HG02943 (cell line): ENCODE measurements at regions not wholly inside any gene's neighbourhood (a gene's known extent, or its start where the extent isn't known, plus 50 kb on each side); places are given as distances from the start of the nearest gene placed in this dataset.
"Not testable (repeated sequence)": the region's sequence is repeated elsewhere in the genome, so short reads cannot be mapped to it uniquely, and the experiment has no call there.

Experiments used
- ATAC-seq: cut with Tn5 transposase; IDR thresholded peaks from one replicate; pipeline ENCODE4 v1.9.1; 2021; ENCODE audit warnings: mild to moderate bottlenecking, low read depth, moderate library complexity; ENCODE audit not compliant: unreplicated experiment

DNA sequence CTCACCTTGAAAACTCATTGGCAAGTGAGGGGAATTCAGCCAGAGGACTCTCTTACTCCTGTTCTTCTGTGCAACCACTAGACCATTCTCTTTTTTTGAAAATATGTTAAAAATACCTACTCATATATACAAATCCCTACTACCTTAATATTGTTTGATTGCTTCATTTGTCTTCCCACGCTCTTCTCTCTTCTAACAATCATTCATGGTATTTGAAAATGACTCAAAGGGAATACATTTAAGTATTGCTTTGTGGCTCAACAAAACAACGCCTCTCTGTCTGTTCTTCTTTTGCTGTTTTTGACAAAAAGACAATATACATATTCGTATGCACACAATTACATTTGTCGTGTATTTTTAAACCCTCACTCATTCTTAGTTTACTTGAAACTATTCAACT is 589.4 kb downstream of the ANKRD50 start:
- ATAC-seq: no peak

DNA sequence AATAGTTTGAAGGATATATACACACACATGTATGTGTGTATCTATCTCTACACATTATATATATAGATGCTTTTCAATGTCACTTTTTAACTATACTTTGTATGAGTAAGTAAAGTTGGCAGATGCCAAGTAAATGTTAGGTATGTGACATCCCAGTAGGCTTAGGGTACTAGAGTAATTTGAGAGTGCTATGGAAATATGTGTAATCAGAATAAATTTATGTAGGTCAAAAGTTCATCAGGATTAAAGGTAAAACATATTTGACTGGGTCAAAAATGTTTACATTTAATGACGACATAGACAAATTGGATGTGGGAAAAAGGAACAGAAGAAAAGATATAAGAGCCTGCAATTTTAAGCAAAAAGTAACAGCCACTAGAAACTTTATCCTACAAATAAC is 588.8 kb downstream of the ANKRD50 start:
- ATAC-seq: no peak

DNA sequence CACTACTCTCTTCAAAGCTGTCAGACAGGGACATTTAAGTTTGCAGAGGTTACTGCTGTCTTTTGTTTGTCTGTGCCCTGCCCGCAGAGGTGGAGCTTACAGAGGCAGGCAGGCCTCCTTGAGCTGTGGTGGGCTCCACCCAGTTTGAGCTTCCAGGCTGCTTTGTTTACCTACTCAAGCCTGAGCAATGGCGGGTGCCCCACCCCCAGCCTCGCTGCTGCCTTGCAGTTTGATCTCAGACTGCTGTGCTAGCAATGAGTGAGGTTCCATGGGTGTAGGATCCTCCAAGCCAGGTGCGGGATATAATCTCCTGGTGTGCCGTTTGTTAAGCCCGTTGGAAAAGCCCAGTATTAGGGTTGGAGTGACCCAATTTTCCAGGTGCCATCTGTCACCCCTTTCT is 581.2 kb downstream of the ANKRD50 start:
- not testable (repeated sequence) for ATAC-seq

DNA sequence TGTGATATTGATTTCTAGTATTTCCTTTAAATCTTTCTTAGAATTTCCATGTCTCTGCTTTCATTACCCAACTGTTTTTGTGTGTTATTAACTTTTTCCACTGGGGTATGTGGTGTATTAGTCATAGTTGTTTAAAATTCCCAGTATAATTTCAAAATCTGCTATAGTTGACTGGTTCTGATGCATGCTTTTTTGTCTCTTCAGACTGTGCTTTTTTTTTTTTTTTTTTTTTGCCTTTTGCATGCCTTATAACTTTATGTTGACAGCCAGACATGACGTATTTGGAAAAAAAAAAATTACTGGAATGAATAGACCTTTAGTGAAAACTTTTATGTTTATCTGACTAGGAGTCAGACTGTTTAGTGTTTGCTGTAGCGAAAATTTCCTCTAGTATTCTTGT is 580.4 kb downstream of the ANKRD50 start:
- no peak for ATAC-seq

DNA sequence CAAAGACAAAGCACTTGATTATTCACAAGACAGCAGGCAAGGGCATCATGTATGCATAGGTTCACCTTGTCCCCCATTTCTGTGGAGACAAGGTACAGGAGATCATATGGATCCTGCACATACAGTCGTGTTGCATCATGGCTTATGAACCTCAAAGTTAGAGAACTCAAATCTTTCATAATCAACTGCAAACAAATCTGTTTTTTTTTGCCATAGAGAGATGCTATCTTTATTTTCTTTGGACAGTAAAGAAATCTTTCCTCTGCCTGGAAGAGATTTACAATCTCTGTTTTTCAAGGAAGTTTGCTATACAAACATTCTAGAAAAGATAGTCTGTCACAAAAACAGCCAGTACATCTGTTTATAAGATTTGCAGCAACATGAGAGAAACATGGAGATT is 578.8 kb downstream of the ANKRD50 start:
- no peak for ATAC-seq

DNA sequence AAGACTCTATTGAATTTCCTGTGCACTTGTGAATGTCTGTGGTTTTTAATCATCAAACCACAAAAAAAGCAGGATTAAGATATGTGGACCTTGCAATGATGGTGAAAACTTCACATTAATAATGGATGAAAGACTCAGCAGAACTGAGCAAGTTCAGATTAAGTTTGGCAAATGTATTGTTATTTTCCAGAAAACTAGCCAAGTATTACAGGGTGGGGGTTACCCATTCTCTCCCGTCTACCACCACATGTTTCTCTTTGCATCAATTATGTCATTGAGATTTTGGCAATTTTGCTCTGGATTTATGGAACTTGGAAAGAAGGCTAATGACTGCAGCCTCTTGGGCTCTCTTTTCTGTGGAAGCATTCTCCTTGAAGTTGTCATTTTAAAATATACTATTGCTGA is 577.1 kb downstream of the ANKRD50 start:
- no peak for ATAC-seq

DNA sequence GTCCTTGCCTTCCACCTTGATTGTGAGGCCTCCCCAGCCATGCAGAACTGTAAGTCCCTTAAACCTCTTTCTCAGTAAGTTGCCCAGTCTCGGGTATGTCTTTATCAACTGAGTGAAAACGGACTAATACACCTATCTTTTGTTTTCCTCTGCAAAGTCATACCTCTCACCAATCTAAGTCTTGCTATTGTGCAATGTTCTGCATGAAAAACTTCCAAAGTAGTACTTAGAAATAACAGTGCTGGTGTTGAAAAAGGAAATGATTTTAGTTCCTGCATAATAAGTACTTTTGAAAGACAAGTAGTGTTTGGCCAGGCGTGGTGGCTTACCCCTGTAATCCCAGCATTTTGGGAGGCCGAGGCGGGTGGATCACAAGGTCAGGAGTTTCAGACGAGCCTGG is 573.5 kb downstream of the ANKRD50 start:
- ATAC-seq: no peak

DNA sequence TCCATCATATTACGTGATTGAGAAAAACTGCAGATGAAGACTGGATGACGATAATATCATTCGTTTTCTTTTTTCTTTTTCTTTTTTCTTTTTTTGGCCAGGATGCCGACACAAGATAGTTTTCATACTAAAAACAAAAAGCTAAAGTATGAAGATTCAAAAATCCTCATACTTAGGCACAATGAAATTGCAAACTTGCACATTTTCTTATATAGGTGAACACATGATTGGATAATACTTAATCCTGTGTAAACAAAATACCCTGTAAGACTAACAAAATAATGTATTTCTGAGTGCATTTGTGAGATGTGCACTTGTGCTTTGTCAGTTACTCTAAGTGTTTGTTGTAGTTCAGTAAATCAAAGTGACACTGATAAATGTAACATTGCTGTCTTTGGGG is 568.9 kb downstream of the ANKRD50 start:
- no peak for ATAC-seq

DNA sequence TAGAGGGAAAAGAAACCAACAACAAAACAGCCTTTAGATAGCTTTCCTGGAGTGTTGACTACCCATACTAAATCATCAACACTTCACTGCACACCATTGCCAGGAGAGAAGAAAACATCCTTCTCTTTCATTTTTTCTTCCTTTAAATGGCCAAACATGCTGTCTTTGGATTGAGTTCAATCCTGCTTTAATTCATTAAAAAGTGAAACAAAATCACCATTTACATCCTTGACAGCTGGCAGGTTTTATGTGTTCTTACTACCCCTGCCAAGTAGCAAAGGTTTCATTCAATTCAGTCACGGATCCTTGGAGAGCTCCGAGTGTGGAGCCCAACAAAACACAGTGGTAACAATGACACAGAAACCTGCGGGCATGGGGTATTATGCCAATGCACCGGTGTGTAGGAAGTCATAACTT is 568.3 kb downstream of the ANKRD50 start:
- ATAC-seq: no peak

DNA sequence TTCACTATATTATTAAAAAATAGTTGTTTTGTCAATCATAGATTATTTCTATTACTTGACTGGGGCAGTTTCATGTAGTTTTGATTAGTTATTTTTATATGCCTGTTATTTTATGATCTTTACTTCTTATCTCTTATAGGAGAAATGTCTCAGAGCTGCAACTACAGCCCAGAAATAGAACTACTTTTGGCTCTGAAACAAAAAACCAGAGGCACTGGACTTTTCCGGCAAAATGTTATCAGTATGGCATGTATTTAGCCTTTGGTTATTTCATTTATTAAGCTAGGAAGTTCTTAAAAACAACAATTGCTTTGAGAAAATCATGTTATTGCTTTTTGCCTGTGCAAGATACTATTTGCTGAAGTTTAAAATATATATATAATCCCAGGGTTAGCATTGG is 566.5 kb downstream of the ANKRD50 start:
- no peak for ATAC-seq

DNA sequence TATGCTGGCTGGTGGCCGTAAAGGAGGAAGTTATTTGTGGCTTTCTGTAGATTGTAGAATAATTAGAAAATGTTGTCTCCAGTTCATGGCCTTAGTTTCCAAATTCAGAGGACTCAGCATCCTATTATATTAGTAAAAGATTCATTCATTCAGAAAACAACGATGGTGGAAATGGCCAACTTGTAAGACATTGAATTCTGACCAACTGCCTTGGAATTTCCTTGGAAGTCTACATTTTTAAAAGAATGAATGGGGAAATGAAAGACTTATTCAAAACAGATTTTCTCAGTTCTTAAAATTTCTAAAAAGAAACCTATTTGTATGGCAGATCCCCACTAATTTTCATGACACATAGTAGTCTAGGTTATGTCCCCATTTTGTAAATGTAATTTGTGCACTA is 561.5 kb downstream of the ANKRD50 start:
- no peak for ATAC-seq

DNA sequence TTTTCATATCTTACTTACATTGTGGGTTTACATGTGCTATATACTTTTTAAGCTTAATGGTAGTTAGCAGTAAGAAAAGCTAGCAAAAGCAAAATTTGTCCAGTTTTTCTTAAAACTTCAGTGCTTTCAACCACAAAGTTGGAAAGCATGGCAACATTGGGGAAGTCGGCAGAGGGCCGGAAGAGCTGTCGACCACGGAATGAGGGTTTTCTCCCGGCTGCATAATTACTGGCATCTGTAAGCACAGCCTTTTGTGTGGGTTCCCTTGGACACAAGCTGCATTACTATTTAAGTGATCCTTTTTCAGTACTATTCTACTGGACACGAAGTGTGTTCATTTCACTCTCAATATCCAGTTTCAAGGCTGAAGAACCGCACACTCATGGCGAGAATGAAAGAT is 560.4 kb downstream of the ANKRD50 start:
- no peak for ATAC-seq

DNA sequence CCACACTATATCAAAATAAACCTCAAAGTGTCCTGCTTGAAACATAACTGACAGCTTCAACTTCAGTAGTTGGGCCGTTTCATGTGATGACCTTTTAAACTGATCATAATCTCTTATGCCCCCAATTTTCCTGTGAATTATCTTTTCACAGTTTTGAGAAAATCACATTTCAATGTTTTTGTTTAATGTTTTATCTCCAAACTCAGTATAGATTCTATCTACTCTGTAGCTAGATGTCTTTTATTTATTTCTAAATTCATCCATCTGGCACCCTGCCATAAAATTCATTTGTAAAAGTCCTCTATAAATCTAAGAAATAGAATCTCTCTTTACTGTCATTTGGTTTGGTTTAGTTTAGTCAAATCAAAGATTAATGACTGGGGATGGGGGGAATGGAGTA is 557.3 kb downstream of the ANKRD50 start:
- no peak for ATAC-seq

DNA sequence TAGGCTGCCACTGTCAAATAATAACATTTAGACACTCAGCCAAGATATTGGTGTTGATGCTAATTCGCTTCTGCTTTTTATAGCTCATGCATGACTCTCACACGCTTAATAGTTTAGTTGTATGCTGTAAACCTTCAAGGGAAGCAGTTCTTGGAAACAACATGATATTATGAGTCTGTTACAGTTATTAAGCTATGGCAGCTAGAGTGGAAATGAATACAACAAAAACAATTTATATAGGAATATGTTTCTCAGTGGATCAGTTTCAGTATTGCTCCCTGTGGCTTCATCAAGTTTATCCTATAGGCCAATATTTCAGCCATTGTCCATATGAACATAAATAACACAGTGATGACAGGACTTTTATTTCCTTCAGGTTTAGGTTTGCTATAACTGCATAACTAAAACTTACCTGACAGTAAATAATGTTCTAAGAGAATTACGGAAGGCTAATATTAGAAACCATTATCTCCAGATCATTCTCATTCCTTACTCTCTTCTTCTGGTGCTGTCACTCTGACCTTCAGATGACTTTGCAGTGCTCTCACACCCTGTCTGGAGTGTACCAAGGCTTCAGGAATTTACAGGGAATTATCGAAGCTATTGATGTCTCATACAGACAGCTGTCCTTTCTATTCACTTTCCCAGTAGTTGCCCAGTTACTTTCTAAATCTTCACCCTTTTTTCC is 555.0 kb downstream of the ANKRD50 start:
- ATAC-seq: no peak

DNA sequence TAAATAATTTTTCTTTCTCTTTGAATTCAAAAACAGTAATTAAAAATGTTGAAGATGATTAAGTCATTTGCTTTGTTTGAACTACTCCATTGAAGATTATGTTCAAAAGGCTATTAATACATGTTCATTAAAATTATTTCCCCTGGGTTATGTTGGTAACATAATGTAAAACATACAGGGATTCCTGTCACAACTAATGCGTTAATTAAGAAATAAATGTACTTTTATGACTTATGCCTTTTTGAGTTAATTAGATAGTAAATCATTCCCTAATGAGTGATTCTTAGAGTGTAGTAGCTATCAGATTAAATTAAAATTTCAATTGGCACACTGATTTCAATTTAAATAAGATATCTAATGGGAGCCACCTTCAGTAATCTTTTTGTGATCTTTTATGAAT is 549.1 kb downstream of the ANKRD50 start:
- no peak for ATAC-seq

DNA sequence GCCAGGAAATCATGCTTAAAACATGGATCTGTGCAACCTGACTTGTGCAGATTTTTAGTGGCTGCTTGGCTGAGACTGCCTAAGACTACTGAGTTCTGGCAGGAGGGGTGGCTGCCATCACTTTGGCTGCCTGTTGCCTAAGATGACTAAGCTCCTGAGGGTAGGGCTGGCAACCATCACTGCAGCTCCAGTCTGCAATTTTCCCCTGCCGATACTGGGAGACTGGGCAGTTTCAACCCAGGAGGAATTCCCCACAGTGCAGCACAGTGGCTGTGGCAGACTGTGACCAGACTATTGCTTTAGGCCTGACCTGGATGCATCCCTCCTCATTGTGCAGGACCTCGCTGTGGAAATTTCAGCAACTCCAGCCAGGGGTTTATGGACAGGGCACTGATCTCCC is 544.9 kb downstream of the ANKRD50 start:
- ATAC-seq: no peak

DNA sequence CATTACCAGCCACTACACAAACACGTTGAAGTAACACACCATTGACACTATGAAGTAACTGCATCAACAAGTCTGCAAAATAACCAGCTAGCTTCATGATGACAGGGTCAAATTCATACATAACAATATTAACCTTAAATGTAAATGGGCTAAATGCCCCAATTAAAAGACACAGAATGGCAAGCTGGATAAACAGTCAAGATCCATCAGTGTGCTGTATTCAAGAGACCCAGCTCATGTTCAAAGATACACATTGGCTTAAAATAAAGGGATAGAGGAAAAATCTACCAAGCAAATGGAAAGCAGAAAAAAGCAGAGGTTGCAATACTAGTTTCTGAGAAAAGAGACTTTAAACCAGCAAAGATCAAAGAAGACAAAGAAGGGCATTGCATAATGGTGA is 543.0 kb downstream of the ANKRD50 start:
- ATAC-seq: not testable (repeated sequence)

DNA sequence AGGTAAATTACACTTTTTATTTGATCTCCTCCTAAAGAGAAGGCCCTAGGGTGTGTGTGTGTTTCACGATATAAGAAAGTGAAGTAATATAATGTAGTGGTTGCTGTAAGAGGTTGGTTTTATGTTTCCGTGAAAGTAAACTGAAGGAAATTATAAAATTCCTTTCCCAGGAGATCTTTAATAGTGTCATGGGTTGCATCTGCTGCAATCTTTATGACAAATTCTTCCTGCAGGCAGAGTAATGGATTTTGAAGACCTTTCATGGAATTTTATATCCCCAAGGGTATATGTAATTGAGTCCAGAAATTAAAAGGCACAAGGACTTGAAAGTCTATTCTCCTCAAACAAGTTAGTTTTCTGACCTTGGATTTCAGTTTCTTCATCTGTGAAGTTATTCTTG is 538.6 kb downstream of the ANKRD50 start:
- no peak for ATAC-seq

DNA sequence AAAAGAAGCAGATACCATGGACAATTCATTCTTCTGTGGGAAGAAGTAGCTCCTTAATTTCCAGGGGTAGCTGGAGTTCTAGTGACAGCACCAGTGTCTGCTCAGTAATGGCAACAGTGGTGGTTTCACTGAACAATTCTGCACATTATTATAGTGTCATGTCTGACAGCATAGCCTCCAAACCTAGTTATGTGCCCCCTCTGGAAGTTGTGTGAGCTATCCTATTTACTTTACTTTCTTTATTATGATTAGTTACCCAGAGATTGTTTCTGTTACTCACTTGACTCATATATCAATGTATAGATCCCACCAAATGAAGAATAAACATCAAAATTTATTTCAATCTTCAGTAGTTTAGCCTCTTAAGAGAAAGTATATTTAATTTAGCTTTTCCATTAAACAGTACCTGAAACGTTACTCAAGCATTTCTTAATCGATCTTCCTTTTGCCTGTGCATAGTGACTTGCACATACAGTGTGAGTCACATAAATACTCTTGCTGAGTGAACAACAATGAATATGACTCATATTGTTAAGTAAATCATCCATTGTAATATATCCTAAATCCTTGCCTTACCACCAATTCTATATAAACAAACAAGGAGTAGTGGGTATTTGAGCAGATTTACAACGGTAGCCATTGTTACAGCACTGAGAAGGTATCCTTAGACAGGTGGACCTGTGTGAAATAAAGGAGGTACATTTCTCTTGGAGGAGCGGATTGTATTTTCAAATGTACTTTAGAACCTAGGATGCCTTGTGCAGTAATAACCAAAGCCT is 534.7 kb downstream of the ANKRD50 start:
- no peak for ATAC-seq

DNA sequence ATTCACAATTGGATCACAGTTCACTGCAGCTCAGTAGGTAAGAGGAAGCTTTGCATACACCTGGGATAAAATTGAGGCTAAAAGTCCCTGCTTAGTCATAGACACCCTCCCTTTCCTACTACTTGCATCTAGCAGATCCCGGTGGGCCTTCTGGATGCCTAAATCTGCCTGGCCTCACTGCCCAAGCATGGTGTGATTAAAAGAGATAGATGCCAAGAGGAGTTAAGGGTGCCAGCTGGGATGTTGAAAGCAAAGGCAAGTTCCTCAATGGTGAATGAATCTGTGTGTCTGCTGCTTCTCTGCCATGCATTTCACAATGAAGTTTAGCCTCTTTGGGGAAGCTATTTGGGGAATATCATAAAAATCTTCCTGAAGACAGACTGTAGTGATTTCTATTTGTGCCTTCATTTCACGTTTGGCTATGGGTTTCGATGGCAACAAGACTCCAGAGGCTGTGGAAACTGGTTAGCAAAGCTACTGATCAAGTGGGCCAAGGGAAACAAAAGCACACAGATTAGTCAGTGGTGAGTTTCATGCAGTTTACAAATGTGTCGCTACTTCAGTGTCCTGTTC is 534.0 kb downstream of the ANKRD50 start:
- no peak for ATAC-seq

DNA sequence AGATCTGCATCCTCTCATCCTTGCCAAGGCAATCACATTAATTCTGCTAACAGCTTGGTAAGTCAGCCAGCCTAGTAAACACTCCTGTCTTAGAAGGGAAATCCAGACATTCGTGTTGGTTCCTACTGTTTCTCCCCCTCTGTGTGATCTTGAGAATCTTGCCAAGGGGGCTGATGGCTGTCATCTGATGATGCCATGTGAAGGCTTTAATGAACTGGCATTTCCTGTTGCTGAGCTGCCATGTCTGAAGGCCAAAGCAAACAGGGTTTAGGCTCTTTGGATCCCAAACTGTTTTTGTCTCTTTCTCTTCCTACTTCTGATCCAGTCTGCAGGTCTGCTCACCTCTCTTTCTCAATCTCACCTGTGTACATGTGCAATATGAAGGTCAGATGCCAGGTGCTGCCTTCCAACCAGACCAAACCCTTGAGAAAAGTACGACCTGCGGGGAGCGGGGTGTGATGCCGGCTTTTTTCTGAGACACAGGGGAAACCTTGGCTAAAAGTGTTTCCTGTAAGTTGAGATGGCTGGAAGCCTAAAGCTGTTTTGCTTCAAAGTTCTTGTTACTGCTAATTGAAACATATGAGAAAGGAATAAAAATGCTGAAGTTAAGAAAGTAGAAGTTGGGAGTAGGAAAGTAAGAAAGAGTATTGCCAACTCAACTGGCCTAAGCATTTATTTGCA is 532.9 kb downstream of the ANKRD50 start:
- ATAC-seq: no peak
